CD4-positive, alpha-beta T cell treated with Interleukin-2 at 100 ng/mL for 4 hours (primary cell): ENCODE measurements at regions not wholly inside any gene's neighbourhood (a gene's known extent, or its start where the extent isn't known, plus 50 kb on each side); places are given as distances from the start of the nearest gene placed in this dataset.
"Not testable (repeated sequence)": the region's sequence is repeated elsewhere in the genome, so short reads cannot be mapped to it uniquely, and the experiment has no call there.

Source experiments
- DNase-seq: peaks from one replicate; pipeline ENCODE4 v3.0.0-alpha.2; 2020; ENCODE audit warnings: low spot score

DNA sequence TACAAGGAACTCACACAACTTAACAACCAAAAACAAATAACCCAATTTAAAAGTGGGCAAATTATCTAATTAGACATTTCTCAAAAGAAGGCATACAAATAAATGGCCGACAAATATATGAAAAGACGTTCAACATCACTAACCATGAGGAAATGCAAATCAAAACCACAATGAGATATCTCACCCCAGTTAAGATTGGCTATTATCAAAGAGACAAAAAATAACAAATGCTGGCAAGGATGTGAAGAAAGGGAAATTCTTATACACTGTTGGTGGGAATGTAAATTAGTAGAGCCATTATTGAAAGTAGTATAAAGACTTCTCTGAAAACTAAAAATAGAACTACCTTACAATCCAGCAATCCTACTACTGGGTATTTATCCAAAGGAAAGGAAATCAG, 96.7 kb upstream of the SIRPG start:
- no peak for DNase-seq

DNA sequence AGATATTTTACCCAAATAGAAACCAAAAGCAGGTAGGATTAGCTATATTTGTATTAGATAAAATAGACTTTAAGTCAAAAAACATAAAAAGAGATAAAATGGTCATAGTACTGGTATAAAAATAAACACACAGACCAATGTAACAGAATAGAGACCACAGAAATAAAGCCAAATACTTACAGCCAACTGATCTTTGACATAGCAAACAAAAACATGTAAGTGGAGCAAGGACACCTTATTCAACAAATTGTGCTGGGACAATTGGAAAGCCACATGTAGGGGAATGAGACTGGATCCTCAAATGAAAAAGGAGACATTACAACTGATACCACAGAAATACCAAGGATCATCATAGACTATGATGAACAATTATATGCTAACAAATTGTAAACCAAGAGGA, 94.5 kb upstream of the SIRPG start:
- no peak for DNase-seq

DNA sequence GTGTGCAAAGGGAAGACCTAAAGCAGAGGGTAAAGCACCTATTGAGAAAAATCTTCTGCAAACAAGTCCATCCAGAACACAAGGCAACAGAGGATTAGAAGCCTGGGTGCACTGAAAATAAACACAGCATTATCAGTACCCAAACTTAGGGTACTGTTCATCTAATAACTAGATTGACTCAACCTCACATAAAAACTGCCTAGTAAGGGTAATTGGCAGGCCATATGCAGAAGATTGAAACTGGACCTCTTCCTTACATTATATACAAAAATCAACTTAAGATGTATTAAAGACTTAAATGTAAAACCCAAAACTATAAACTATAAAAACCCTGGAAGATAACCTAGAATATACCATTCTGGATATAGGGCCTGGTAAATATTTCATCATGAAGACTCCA, 91.2 kb upstream of the SIRPG start:
- DNase-seq = no peak

DNA sequence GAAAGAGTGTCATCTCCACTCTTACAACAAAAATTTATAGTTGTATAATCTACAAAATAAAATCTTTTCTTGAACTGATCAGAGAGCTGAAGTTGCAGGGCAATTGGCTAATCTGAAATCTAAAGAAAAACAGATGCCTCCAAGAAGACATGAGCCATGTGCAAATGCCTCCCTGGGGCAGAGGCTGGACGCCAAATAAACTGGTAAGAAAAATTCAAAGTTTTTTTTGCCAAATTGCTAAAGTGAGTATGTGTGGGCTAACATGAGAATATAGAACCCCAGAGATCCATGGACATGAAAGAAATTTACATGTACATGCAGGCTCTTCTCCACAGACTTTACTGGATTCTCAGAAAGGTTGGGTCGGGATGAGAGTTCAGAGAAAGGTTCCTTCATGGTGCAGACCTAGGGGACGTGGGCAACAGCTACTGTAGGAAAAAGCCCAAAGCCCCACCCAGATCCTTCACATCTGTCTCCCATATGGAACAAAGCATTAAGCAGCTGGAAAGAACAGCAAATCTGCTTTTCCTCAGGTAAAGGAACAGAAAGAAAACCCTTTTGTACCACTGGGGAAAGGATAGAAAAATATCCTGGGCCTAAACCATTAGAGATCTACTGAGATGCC, 90.5 kb upstream of the SIRPG start:
- no peak for DNase-seq

DNA sequence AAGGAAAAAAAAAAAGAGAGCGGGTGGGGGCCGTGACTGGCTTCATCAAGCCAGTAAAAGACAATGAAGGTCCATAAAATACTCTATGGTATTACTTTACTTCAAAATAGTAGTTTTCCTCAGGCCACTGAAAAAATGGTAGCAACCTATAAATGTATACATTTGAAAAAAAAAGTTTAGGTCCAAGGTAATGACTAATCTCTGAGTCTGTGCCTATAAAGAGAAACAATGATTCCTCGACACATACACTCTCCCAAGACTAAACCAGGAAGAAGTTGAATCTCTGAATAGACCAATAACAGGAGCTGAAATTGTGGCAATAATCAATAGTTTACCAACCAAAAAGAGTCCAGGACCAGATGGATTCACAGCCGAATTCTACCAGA, 84.5 kb upstream of the SIRPG start:
- not testable (repeated sequence) for DNase-seq

DNA sequence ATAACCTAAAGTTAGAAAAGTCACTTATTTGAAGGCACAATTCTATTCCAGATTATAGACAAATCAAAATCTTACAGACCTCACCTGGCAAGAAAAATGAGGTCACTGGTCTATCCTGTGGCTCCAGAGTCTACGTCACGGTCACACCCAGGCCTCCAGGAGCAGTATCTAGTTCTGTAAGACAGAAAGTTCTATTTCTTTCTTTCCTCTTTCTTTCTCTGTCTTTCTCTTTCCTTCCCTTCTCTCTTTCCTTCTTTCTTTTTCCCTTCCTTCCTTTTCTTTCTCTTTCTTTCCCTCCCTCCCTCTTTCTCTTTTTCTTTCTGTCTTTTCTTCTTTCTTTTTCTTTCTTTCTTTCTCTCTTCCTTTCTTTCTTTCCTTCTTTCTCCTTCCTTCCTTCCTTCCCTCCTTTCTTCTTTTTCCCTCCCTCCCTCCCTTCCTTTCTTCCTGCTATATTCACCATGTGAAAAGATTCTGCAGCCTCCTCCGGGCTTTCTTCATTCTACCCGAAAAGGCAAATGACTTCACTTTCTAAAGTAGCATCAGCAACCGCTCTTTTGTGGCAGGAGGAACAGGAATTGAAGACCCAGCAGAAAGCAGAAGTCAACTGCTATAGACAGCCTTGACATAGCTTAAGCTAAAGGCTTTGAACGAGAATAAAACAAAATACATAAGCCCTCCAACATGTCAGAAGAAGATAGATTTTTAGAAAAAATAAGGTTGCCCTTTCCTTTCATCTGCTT, 83.9 kb upstream of the SIRPG start:
- no peak for DNase-seq

DNA sequence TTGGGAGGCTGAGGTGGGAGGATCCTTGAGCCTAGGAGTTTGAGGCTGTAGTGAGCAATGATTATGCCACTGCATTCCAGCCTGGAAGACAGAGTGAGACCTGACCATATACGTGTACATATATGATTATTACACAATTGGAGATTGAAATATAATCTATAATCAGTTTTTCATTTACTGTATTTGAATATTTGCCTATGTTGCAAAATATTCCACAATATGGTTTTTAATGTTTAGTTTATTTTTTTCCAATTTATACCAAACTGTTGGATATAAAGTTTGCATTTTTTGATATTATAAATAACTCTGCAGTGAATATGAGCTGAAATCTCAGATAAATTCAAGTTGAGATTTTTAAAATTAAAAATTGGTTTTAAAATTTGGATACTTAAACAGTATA, 79.6 kb upstream of the SIRPG start:
- DNase-seq = no peak

DNA sequence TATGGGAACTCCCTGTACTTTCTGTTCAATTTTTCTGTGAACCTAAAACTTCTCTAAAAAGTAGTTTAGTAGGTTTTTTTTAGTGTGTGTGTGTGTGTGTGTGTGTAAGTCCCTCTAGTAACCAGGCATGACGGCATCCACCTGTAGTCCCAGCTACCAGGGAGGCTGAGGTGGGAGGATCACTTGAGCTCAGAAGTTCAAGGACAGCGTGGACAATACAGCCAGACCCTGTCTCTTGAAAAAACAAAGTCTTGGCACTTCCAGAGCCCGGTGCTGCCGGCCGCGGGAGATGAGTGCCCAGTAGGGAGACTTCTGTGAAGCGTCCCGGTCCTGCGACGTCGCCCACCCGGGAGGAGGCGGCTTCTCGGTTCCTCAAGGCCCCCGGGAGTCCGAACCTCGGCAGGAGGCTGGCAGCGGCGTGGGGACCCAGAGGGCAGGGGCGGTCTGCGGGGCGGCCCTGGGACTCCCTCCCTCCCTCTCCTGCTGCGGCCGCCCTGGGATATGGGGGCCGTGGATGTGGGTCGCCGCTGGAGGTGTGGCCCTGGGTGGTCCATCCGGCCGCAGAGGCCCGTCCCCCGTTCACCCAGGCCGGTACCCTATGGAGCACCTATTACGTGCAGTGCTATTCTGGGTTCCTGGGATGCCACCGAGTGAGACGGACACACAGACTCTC, 78.0 kb upstream of the SIRPG start:
- no peak for DNase-seq

DNA sequence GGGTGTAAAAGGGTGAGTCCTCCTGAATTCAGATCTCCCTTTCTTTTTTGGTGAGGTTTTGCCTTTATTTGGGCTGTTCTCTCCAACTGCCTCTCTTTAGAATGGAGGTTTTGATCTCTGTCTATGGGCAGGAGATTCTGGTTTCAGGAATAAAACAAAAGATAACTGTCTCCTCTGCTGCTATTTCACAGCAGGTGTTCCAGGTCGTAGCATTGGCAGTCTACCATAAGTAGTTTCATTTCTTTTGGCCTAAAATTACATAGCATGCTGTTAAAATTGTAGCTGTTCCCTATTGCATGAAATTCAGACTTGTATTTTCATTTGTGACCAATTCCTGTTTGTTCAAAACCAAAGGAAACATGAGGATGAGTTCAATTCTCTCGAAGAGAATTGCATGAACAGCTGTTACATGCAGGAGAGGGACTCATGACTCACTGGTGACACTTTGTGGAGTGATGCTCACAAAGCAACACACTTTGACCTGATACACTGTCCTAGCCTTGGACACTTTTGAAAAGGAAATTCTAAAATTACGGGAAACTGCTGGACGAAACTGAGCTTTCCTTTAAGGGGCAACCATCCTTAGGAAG, 76.8 kb upstream of the SIRPG start:
- DNase-seq = peak; percentile 63

DNA sequence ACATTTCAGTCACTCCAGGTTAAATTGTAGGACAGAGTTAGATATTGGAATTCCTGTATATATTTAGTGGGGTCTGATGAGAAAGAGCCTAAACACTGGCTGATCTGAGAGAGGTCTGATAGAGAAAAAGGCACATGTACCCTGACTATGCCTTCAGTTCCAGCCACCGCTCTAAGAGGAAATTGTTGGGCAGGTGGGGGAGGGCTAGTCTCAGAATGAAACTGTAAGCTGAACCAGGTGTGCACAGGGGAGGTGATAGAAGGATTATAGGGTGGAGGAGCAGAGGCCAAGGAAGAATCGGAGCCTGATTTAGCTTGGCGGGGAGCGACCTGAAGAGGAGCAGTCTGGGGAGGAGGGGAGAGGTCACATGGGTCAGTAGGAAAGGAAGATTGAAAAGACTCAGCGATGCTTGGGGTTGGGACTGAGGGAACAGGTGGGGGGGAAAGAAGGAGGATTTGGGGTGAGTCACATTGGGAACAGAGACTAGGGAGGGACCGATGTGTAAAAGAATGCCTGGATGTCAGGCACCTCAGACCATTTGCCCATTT, 74.3 kb upstream of the SIRPG start:
- peak; percentile 51 for DNase-seq

DNA sequence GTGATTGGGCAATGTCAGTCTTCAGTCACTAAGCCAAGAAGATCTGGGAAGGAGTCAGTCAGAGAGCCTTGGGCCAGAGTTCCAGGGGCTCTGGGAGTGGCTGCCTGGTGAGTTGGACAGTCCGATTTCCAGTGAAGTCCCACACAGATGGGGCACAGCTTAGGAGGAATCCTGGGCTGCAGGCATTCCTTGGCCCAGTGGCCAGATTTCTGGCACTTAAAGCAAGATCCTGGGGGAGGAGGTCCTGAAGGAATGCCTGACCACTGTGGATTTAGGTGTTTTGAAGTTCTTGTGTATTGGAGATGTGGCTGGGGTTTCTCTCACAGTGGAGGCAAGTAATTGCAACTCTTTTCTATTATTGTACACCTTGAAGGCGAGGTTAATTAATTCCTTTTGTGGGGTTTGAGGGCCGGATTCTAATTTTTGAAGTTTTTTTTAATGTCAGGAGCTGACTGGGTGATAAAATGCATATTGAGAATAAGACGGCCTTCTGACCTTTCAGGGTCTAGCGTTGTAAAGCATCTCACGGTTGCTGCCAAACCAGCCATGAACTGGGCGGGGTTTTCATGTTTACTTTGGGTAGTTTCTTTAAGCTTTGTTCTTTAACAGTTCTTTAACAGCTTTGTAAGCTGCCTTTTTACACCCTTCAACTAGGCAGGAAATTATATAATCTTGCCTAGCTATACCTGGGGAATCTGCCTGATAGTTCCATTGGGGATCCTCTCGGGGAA, 73.6 kb upstream of the SIRPG start:
- DNase-seq = peak; percentile 37

DNA sequence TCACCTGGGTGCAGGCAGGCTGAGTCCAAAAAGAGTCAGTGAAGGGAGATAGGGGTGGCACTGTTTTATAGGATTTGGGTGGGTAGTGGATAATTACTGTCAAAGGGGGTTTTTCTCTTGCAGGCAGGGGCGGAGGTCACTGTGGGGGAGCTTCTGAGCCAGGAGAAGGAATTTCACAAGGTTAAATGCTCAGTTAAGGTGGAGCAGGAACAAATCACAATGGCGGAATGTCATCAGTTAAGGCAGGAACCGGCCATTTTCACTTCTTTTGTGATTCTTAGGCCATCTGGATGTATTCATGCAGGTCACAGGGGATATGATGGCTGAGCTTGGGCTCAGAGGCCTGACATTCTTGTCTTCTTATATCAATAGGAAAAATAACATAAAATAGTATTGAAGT, 69.7 kb upstream of the SIRPG start:
- not testable (repeated sequence) for DNase-seq

DNA sequence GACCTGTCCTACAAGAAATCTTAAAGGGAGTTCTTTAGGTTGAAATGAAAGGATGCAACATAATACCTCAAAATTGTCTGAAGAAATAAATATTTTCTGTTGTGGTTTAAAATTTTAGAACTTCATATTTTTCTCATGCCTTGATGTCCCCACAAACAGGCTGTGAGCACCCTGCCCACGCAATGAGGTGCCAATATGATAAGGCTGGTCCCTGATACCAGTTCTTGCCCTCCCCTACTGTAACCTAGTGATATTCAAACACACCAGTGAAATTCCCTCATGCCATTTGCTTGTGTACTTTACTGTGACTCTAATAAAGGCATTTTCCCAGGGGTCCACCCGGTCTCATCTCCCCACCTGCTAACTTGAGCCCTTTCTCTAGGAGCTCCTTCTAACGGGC, 67.3 kb upstream of the SIRPG start:
- no peak for DNase-seq

DNA sequence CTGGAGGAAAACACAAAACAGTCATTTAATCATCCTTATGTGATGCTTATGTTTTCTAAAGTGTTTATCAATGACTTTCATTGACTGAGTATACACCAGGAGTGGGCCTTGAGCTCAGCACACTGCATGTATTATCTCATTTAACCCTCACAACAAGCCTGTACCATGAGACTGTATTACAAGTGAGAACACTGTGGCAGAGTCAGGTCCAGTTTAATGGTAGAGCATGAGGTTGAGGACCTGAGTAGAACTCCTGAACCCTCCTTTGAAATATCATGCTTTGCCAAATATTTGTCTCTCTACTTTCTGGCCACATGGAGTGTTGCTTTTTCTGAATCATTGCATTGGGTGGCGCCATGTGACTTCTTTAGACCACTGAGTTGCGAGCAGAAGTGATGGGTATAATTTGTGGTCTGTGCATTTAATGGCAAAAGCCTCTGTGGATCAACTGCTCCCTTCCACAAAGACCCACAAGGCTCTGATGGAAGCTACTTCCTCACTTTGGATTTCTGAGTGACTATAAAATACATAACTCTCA, 65.0 kb upstream of the SIRPG start:
- DNase-seq = no peak

DNA sequence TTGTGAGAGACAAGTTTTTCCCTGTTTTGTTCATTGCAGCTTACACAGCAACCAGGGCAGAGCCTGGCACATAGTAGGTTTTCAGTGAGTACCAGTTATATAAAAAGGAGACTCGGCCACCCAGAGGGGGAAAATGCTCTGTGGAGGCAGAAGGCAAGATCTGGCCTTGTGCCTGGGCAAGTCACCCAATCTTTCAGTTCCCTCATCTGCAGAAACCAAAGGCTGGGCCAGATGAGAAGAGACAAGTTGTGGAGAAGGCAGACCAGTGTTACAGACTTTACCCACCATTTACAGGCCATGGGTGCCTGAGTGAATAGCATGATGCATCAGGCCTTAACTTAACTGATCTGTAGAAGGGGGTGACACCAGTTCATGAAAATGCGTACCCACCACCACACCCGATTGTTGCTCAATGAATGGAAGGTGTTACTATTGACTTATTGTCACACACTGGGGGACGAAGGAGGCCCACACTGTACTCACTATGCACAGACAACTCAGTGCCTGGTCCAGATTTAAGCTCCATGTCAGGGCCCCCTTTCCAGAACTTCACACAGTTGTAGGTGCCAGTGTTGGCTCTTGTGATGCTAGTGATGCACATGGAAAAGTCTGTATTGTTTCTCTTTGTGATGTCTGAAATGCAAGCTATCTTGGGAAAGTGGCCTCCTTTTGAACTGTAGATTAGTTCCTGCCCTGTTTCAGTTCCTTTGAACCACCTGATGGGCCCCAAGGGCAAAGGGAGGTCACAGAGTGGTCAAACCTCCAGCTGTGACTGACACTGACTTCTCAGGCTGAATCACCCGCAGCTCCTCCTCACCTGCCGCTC, 64.3 kb upstream of the SIRPG start:
- DNase-seq = no peak

DNA sequence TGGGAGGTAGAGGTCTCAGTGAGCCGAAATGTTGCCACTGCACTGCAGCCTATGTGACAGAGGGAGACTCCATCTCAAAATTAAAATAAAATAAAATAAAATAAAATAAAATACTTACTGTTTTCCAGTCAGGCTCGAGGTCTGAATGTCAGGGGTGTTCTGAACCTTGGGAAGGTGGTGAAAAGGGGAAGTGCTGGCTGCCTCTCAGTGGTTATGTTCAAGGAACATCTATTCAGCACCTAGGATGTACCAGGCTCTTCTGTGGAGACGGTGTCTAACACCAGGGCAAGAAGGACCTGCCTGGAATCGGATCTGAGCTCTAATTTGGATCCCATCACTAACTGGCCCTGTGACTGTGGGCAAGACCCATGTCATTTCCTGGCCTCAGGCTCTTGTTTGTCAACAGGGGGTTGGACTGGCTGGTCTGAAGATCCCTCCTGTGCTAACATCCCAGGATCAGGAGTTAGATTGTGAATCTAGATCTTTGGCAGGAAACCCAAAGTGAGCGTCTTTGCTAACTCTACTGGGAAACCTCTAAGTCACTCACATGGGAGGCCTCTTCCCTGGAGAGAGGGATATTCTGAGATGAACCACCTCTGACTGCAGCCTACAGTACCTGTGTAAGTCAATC, 63.4 kb upstream of the SIRPG start:
- DNase-seq = no peak

DNA sequence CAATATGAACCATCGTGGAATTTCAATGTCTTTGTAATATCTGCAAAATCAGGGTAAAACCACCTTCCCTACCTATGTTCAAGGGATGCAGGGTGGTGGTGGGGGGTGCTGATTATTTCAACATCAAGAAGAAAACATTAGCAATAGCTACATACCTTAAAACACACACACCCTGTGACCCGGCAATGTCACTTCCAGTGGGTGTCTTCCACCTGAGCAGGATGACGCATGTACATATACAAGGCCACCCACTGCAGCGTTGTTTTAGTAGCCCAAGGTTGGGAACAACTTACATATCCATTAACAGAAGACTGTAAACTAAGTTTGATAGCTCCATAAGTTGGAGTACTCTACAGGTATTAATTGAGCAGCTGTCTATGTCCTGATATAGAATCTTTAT, 62.6 kb upstream of the SIRPG start:
- no peak for DNase-seq

DNA sequence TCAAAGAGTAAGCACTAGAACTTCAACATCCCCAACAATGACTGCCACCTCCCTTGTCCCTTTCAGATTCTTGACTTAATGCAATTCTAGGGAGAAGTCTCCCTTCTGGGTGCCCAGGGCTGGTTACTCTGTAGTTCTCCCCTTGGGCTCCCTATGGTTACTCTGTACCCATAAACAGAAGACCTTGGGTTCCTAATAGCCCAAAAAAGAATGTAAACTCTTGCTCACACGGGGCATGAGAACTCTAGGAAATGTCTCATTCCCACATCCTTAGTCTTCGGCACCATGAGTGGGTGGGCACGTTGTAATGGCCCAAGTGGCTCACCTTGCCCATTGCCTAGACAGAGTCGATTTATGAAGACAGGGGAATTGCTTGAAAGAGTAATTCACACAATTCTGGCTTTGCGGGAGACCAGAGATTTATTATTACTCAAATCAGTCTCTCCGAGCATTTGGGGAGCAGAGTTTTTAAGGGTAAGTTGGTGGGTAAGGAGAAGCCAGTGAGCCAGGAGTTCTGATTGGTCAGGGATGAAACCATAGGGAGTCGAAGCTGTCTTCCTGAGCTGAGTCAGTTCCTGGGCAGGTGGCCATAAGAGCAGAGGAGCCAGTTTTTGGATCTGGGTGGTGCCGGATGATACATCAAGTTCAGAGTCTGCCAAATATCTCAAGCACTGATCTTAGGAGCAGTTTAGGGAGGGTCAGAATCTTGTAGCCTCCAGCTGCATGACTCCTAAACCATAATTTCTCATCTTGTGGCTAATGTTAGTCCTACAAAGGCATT, 61.2 kb upstream of the SIRPG start:
- no peak for DNase-seq
